Stimulated activated CD4-positive, alpha-beta T cell treated with anti-CD3 and anti-CD28 coated beads, TNF-alpha, amount 100 ng/mL, for 48 hours (primary cell): ENCODE measurements at regions not wholly inside any gene's neighbourhood (a gene's known extent, or its start where the extent isn't known, plus 50 kb on each side); places are given as distances from the start of the nearest gene placed in this dataset.

Experiments used
- DNase-seq, 3 donors: peaks; one replicate each; pipeline ENCODE4 v3.0.0-alpha.2; 2020; ENCODE audit warnings: low read depth in 3 of 3

DNA sequence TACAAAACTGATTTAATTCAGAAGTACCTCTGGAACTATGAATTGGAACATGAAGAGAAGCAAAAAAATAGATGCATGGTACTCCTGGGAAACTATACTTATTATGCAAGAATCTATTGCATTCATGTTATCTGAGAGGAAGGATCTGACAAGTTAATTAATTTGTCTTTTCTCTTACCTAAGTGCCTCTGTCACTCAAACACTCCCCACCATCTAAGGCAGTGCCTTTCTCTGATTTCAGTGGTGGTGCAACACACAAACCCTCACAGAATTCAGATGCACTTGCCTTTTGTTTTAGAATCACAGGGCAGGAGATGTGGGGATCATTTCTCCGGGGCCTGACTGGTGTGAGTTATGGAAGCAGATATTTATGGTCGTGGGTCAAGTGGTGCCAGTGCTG, 52.5 kb upstream of the C9orf72 start:
- DNase-seq: no peak

- no peak for DNase-seq
Measured at GRCh38 chr9:27626244-27627187, 53.2 kb upstream of the C9orf72 start.

DNA sequence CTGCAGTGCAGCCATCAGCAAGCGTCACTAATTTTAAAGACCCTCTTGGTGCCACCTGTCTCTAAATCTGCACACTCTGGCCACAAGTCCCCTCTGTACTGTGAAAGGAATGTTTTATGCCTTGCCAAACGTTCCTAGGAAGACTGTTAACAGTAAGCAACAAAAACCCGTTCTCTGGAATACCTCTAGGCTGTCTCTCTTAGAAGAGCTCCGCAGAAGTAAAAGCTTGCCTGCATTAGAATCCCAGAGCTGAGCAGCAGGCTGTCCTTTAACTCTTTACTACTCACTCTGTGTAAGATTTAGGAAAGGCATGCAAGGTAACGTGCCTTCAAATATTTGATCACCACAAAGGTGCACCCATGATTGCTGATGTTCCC, 53.9 kb upstream of the C9orf72 start:
- DNase-seq: no peak

GRCh38 chr9:27628311-27628710, 55.0 kb upstream of the C9orf72 start:
- no peak for DNase-seq

- DNase-seq: no peak
Measured at GRCh38 chr9:27629425-27629824, 56.1 kb upstream of the C9orf72 start.

DNA sequence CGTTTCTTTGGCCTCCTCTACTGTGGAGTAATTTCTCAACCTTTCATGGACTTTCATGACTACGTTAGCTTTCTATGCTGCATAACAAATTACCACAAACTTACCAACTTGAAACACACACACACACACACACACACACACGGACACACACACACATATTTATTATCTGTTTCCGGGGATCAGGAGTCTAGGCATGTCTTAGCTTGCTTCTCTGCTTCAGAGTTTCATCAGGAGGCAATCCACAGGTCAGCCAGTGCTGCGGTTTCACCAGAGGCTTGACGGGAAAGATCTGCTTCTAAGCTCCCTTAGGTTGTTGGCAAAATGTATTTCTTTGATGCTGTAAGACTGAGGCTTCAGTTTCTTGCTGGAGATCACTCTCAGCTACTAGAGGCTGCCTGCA, 59.0 kb upstream of the C9orf72 start:
- no peak for DNase-seq

DNA sequence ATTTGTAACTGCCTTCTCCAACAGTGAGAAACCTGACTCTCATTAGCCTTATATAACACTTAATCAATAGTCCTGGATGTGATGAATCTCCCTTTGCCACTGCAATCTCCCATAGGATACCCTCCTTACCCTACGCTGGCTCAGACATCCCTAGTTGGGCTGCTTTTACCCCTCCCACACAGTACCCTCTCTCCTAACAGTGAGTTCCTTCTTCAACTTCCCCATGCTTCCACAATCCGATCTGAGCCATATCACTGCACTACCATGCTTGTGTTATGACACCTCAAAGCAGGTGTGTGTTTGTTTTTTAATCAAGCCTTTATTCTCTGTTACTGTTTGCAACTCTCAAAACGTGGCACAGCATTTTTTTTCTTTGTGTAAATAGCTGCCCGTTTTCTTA, 60.5 kb upstream of the C9orf72 start:
- DNase-seq: no peak

- no peak for DNase-seq
Measured at GRCh38 chr9:27634879-27635278, 61.6 kb upstream of the C9orf72 start.

DNA sequence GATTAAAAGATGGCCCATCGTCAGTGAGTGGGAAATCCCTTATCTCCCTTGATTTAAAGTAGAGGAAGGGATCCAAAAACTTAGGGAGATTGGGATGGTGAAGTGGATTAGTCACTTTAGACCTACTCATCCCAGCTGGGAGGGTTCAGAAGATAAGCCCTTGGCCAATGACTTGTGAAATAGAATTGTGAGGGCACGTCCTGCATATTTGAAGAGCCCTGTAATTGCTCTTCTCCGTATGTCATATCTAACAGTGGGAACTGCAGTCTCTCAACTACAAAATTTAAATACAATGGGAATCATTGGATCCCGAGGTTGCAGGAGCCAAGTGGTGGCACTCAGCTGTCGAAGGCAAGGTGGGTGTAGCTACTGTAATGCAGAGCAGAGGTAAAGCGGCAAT, 65.4 kb upstream of the C9orf72 start:
- no peak for DNase-seq

DNA sequence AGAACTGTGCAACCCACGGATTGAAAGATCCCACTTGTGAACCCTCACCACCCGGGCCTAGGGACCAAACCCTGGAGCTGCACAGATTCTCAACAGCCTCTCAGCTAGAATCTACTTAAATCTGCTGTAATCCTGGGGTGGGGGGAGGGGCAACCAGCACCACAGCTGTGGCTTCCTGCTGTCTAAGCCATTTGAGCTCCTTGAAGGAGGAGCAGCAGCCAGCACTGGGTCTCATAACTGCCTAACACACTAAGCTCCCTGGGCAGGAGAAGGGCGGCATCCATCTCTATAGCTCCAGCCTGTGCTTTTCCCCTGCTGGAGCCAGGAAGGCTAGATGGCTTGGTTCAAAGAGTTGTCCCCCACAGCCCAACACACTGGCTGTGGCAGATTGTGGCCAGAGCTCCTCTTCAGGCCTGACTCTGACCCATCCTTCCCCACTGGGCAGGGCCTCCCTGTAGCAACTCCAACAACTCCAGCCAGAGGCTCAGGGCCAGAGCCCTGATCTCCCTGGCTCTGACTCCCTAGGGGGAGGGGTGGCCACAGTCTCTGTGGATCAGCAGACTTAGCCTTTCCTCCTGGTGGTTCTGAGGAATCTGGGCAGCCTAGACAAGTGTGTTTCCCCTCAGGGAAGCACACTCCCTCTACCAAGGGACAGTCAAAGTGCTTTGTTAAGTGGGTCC, 72.0 kb upstream of the C9orf72 start:
- no peak for DNase-seq

DNA sequence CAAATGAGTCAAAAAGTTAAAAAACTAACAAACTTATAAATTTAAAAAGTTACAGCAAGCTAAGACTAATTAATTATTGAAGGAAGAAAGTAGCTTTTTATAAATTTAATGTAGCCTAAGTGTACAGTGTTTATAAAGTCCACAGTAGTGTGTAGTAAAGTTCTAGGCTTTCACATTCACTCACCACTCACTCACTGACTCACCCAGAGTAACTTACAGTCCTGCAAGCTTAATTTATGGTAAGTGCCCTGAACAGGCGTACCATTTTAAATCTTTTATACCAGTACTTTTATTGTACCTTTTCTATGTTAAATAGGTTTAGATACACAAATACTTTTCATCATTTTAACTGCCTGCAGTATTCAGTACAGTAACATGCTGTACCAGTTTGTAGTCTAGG, 80.0 kb upstream of the C9orf72 start:
- DNase-seq: no peak

DNA sequence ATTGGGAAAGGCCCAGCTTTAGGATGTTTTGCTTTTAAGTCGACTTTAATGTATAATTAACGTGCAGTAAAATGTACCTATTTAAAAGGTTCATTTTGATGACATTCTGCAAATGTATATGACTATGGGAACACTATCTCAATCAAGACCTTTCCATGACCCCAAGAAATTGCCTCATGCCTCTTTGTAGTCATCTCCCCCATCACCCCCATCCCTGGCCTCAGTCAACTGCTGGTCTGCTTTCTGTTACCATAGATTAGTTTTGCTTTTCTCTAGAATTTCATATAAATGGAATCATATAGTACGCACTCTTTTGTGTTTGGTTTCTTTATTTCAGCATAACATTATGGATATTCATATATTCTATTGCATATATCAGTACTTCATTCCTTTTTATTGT, 80.7 kb upstream of the C9orf72 start:
- DNase-seq: no peak

DNA sequence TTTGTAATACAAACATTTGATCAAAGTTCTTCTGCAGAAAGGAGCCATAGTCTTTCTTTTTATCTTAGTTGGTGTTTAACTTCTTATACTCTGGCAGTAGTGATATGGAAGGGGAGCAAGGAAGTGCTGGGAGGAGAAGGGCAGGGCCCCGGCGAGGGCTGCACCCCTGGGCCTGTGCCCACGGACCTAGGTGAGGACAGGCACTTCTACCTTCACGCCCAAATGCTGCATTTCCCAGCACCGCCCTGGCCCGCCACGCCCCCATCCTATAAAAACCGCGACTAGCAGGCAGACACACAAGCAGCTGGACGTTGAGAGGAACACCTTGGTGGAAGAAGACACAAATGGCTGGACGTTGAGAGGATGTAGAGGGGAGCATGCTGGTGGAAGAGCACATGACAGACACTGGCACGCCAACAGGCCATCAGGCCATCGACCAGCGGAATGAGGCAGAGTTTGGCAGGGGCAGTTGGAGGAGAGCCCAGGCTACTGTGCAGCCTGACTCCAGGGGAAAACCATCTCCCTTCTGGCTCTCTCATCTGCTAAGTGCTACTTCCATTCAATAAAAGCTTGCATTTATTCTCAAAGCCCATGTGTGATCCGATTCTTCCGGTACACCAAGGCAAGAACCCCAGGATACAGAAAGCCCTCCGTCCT, 81.5 kb upstream of the C9orf72 start:
- DNase-seq: no peak

DNA sequence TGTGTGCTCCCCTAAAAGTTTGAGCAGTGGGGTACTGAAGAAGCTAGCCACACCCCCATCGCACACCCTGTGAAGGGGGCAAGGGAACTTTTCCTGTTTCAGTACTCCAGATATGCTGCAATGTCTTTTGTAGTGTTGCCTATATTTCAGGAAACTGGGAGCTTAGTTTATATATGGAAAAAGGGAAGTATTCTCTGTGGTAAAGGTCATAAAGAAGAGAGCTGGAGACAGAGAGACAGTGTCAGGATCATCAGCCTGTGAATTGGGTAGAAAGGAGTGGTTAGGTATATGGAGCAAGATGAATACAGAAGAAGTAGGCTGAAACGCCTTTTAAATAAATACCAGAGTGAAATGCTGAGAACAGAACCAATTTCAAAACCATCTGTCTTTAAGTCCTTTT, 82.2 kb upstream of the C9orf72 start:
- no peak for DNase-seq

GRCh38 chr9:27659001-27659400, 85.7 kb upstream of the C9orf72 start:
- no peak for DNase-seq

- no peak for DNase-seq
Measured at GRCh38 chr9:27659571-27659970, 86.3 kb upstream of the C9orf72 start.

DNA sequence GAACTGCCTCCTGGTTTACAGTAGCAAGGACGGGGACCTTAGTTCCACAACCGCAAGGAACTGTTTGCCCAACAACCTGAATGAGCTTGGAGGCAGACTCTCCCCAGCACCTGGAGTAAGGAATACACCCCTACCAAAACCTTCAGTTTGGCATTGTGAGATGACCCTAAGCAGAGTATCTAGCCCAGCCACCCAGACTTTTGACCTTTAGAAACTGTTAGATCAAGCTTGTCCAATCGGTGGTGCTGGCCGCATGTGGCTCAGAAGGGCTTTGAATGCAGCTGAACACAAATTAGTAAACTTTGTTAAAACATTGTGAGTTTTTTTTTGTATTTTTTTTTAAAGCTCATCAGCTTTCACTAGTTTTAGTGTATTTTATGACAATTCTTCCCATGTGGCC, 86.9 kb upstream of the C9orf72 start:
- DNase-seq: no peak

GRCh38 chr9:27663526-27663925, 90.2 kb upstream of the C9orf72 start:
- no peak for DNase-seq

- no peak for DNase-seq
Measured at GRCh38 chr9:27664121-27664779, 91.0 kb upstream of the C9orf72 start.

DNA sequence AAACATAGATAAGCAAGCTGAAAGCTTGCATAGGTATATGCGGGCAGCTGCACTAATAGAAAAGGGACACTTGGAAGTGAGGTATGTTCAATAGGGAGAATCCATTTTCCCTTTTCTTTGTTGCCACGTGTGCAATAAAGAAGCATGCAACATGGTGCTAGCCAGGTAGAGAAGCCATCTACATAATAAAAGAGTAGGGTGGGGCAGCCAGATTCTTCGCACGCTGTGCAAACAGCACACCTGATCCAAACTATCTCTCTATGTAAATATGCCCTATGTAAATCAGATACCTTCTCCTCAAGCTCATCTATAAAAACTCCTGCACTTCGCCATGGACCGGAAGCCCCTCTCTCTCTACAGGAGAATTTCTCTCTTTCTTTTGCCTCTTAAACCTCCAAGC, 91.9 kb upstream of the C9orf72 start:
- DNase-seq: no peak

DNA sequence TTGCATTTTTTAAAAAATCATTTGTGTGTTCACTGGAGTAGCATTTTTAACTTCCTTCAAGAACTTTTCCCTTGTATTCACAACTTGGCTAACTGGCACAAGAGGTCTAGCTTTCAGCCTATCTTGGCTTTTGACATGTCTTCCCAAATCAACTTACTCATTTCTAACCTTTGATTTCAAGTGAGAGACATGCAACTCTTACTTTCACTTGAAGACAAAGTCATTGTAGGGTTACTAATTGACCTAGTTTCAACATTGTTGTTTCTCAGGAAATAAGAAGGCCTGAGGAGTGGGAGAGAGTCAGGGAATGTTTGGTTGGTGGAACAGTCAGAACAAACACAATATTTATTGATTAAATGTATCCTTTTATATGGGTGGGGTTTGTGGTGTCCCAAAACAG, 95.0 kb upstream of the C9orf72 start:
- no peak for DNase-seq

GRCh38 chr9:27671636-27672035, 98.4 kb upstream of the C9orf72 start:
- no peak for DNase-seq
